ENCODE measurements at regions not wholly inside any gene's neighbourhood (a gene's known extent, or its start where the extent isn't known, plus 50 kb on each side); places are given as distances from the start of the nearest gene placed in this dataset.

DNA sequence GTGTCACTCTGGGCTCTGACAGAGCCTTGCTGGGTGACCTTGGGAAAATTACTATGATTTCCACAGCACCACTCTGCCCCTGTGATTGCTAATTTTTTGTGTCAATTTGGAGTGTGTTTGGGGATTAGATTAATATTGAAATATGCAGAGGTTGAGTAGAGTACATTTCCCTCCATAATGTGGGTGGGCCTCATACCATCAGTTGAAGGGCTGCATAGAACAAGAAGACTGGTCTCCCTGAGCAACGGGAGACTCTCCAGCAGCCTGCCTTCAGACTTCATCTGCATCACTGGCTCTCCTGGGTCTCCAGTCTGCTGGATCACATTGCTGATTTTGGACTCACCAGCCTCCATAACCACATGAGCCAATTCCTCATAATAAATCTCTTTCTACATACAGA is 313.7 kb downstream of the TNS1 start:
- TF ChIP-seq CTCF (IDR thresholded peaks at IDR 0.05) (no peak), POLR2A (IDR thresholded peaks at IDR 0.05) (no peak)
